ENCODE measurements at regions not wholly inside any gene's neighbourhood (a gene's known extent, or its start where the extent isn't known, plus 50 kb on each side); places are given as distances from the start of the nearest gene placed in this dataset.
A peak's percentile ranks its signal among the peaks of the same experiment; 100 is the strongest.

DNA sequence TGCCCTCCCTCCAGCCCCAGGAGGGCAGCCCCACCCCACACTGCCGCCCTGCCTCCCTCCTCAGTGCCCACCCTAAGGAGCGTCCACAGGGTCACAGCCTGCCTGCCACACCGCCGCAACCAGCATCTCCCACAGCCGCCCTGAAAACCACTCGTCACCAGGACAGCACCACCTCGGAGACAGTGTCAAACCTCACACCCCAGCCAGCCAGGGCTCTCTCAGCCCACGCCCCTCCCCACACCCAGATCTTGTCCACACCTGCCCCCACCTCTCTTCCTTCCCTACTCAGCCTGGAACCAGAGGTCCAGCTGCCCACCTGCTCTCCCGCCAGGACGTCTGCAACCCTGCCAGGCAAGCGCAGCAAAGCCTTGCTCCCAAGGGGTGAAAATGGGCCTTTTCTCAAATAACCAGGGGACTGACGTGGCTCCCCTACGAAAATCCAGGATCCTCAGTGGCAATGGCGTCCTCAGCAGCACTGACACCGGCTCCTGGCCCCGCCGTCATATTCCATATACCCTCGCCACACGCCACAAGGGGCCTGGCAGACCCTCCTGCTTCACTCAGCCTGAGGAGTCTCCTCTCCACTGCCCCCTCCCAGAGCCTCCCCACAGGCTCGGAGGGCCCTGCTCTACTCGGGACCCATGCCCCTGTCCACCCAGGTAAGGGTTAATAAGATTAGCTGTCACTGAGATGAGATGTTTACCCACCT, 71.0 kb upstream of the ADAMTS2 start:
- TF ChIP-seq, protein P1, sequence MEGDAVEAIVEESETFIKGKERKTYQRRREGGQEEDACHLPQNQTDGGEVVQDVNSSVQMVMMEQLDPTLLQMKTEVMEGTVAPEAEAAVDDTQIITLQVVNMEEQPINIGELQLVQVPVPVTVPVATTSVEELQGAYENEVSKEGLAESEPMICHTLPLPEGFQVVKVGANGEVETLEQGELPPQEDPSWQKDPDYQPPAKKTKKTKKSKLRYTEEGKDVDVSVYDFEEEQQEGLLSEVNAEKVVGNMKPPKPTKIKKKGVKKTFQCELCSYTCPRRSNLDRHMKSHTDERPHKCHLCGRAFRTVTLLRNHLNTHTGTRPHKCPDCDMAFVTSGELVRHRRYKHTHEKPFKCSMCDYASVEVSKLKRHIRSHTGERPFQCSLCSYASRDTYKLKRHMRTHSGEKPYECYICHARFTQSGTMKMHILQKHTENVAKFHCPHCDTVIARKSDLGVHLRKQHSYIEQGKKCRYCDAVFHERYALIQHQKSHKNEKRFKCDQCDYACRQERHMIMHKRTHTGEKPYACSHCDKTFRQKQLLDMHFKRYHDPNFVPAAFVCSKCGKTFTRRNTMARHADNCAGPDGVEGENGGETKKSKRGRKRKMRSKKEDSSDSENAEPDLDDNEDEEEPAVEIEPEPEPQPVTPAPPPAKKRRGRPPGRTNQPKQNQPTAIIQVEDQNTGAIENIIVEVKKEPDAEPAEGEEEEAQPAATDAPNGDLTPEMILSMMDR (IDR thresholded peaks at IDR 0.05) = no peak
- ATAC-seq (no peak), DNase-seq (no peak)
- WGBS, 2 donors = 85 to 86% methylated on average over 21 of the region's 21 CpGs
- Histone ChIP-seq H3K27me3 (peaks cover 0 to 44% (median 26%) of the 10 kb centered on the region in 7 donors), H3K9me3 (no peaks in the 10 kb centered on the region), H3K36me3 (no peaks in the 10 kb centered on the region), H3K4me3 (no peak overlapping the region), H3K27ac (no peak overlapping the region), H3K4me1 (no peaks in the 10 kb centered on the region)
- intact Hi-C loops (cut with DNase I) = no loop called here

DNA sequence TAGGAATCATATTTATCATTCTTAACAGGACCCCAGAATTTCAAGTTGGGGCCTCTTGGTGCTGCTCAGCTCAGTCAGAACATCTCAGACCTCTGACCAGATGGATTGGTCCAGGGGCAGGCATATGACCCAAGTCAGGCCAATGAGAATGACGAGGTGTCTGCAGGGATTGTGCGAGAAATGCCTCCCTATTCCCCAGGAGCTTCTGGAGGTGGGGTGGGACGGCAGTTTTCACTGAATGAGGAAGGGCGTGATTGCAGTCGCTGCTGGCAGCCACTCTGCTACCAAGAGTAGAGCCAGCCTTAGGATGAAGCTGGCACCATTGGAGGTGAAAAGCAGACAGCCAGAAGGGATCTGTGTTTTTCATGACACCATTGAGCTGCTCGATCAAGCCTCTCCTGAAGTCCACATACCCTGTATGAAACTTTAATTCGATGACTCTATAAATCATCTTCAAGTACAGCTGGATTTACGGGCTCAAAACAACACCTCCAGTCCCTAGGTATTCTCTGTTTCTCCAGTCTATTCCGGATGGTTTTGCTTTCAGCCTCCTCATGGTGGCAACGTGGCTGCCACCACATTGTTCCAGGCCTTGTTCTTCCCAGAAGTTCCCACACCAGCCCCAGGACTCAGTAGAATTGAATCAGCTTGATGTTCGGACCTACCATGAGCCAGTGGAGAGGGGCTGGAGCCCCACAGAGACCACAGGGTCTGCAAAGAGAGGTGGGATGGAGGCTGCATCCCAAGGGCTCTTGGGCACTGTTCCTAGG, 70.2 kb upstream of the ADAMTS2 start:
- Histone ChIP-seq H3K36me3 (no peaks in the 10 kb centered on the region), H3K4me1 (no peaks in the 10 kb centered on the region), H3K27ac (no peak overlapping the region), H3K27me3 (peaks cover 0 to 44% (median 26%) of the 10 kb centered on the region in 7 donors), H3K4me3 (no peak overlapping the region), H3K9me3 (no peaks in the 10 kb centered on the region)
- intact Hi-C loops (cut with DNase I) = no loop called here
- 88 to 95% methylated on average over 11 of the region's 11 CpGs for WGBS, 2 donors
- no peak for DNase-seq
- ATAC-seq = no peak
- TF ChIP-seq, protein P1 (IDR thresholded peaks at IDR 0.05) = no peak

DNA sequence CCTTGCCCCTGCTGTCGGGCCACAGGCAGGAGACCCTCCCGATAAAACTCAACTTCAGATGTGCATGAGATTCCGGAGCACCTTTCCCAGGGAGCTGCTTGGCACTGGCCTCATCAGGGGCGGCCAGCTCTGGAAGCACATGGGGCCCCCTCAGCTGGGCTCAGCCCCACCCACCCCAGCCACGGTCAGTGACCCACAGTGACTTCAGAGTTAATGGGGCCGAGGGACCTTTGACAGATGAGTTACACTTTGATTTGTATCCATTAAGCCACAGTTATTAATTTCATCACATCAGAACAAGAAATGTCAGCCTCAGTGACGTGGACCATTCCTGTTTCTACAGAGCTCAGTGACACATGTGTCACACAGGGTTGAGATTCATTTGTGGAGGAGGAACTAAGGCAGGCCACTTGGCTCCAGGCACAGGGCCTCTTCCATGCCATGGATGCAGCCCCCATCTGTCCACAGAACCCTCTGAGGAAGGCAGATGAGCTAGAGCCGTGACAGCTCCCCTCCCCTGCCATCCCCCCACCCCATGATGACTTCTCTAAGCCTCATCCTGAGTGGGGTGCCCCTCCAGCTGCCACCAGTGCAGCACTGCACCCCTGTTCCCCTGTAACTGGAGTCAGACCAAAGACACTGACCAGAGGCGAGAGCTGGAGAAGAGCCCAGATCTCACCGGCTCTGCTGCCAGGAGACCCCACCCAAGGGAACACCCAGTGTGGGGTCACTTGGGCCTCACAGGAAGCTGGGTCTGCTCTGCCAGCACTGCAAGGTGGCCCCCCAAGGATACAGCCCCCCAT, 69.4 kb upstream of the ADAMTS2 start:
- DNase-seq (no peak), ATAC-seq (no peak)
- intact Hi-C loops (cut with DNase I) = no loop called here
- Histone ChIP-seq H3K9me3 (no peaks in the 10 kb centered on the region), H3K27ac (no peak overlapping the region), H3K36me3 (no peaks in the 10 kb centered on the region), H3K27me3 (peaks cover 0 to 44% (median 26%) of the 10 kb centered on the region in 7 donors), H3K4me3 (no peak overlapping the region), H3K4me1 (no peaks in the 10 kb centered on the region)
- TF ChIP-seq, protein P1 (IDR thresholded peaks at IDR 0.05) = no peak
- WGBS, 2 donors = 72 to 73% methylated on average over 10 of the region's 10 CpGs

DNA sequence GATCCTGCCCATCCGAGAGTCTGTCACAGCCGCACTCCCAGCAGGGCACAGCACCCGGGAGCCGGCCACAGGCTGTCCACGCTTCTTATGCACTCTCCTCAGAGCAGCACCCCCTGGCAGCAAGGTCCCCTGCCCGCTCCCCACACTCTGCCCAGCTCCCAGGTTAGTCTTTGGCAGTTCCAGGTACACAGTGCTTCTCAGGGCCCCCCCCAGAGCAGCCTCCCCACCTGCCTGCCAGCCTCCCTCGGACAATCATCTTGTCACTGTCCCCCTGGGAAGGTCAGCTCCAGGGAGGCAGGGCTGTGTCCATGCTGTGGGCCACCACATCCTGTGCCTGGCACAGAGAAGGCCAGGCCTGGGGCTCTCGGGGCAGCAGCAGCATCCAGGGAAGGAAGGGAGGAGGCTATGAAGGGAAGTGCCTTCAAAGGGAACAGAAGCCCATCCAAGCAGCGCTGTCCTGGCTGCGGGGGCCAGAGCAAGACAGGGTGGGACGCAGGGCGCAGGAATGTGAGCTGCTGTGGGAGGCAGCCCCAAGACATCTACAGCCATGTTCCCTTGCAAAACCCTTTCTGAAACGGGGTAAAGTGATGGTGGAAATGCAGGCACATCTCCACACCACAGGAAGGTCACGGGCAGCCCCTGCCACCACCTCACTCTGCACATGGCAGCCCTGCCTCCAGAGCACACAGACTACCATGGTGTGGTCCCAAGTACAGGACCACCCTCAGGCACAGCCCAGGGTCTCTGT, 68.6 kb upstream of the ADAMTS2 start:
- TF ChIP-seq, protein P1 (IDR thresholded peaks at IDR 0.05) = no peak
- ATAC-seq = peak in 2 of 8 donors; percentile 19 to 30
- no peak overlapping the region for H3K27ac ChIP-seq
- peaks cover 0 to 40% (median 26%) of the 10 kb centered on the region in 7 donors for H3K27me3 ChIP-seq
- 80 to 84% methylated on average over 14 of the region's 14 CpGs for WGBS, 2 donors
- intact Hi-C loops (cut with DNase I) = no loop called here
- no peak for DNase-seq
- no peaks in the 10 kb centered on the region for H3K9me3 ChIP-seq
- H3K36me3 ChIP-seq = no peaks in the 10 kb centered on the region
- no peaks in the 10 kb centered on the region for H3K4me1 ChIP-seq
- no peak overlapping the region for H3K4me3 ChIP-seq
